HepG2 (cell line): ENCODE measurements at regions not wholly inside any gene's neighbourhood (a gene's known extent, or its start where the extent isn't known, plus 50 kb on each side); places are given as distances from the start of the nearest gene placed in this dataset.

Source experiments
- ATAC-seq: fragments of 200-7000 bp; cut with Tn5 transposase; 3 replicates; pipeline ENCODE4 v1.9.1; 2020; ENCODE audit warnings: mild to moderate bottlenecking, moderate library complexity
- BruUV-seq: library from RNA; stranded (reverse); fragments of 400-500 nt; replicated peaks from 2 replicates; lab custom pipeline; 2021; lab: Mats Ljungman, UMichigan
- CTCF ChIA-PET: fragments of 300-600 bp; formaldehyde crosslinking; extraction: SDS; loops from one replicate; lab custom pipeline; 2021; ENCODE audit warnings: low total read pairs, inconsistent platforms, low intra/inter-chr PET ratio; lab: Yijun Ruan, JAX
- POLR2A ChIA-PET: fragments of 350-600 bp; sonication (Branson Sonifier 250); formaldehyde crosslinking; loops from one replicate; lab custom pipeline; 2020; ENCODE audit warnings: antibody characterized with exemption, inconsistent platforms; lab: Yijun Ruan, JAX
- DNase-seq: peaks from one replicate; pipeline ENCODE4 v3.0.0-alpha.2; 2015; ENCODE audit warnings: low spot score
- FAIRE-seq: peaks from 3 replicates; lab custom pipeline; 2011; peaks lifted over from hg19 to GRCh38; lab: Jason Lieb, UNC
- H2AFZ ChIP-seq: one replicate; pipeline ENCODE4 v1.6.1; 2011; ENCODE audit warnings: low read length, inconsistent platforms
- H3K27ac ChIP-seq: fragments of 300-600 bp; 3 replicates; pipeline ENCODE4 v1.8.0; 2011; ENCODE audit warnings: mixed run types, mild to moderate bottlenecking, mixed read lengths, low read length, inconsistent platforms; ENCODE audit not compliant: insufficient read depth; ENCODE audit errors: extremely low read length
- H3K27me3 ChIP-seq, 2 experiments: fragments of 200-600 bp in 1 of 2; 2 replicates in 1 of 2; 3 replicates in 1 of 2; pipeline versions ENCODE4 v1.6.0 to v1.8.0; 2011; ENCODE audit warnings: low read length in 2 of 2, mild to moderate bottlenecking in 2 of 2, moderate library complexity in 2 of 2, inconsistent platforms in 1 of 2; ENCODE audit not compliant: insufficient read depth in 2 of 2, control insufficient read depth in 1 of 2
- H3K36me3 ChIP-seq, 2 experiments: fragments of 200-600 bp in 1 of 2; replicated peaks in 1 of 2; 2 replicates in 1 of 2; 3 replicates in 1 of 2; pipeline versions ENCODE4 v1.5.1 to v1.8.0; 2011; ENCODE audit warnings: low read length in 2 of 2, inconsistent platforms in 1 of 2; ENCODE audit not compliant: insufficient read depth in 2 of 2, control insufficient read depth in 1 of 2
- H3K4me1 ChIP-seq: 2 replicates; pipeline ENCODE4 v1.5.1; 2012; ENCODE audit warnings: low read length, inconsistent platforms; ENCODE audit not compliant: insufficient read depth
- H3K4me2 ChIP-seq: 2 replicates; pipeline ENCODE4 v1.6.0; 2011; ENCODE audit warnings: low read depth, low read length, inconsistent platforms
- H3K4me3 ChIP-seq, 3 experiments: fragments of 200-600 bp in 1 of 3; sonication (generic), shearing (Covaris generic) in 1 of 3; replicated peaks in 1 of 3; 2 replicates each; pipeline ENCODE4 v1.5.1; 2011 to 2016; ENCODE audit warnings: low read length in 3 of 3, inconsistent platforms in 2 of 3, low read depth in 2 of 3, mild to moderate bottlenecking in 2 of 3, control low read depth in 1 of 3, mixed read lengths in 1 of 3; ENCODE audit not compliant: insufficient read depth in 1 of 3
- H3K79me2 ChIP-seq: one replicate; pipeline ENCODE4 v1.6.1; 2011; ENCODE audit warnings: low read length, inconsistent platforms; ENCODE audit not compliant: insufficient read depth
- H3K9ac ChIP-seq: 2 replicates; pipeline ENCODE4 v1.6.0; 2011; ENCODE audit warnings: mild to moderate bottlenecking, low read depth, low read length, inconsistent platforms; ENCODE audit not compliant: insufficient read depth
- H3K9me3 ChIP-seq: 2 replicates; pipeline ENCODE4 v1.5.1; 2012; ENCODE audit warnings: mild to moderate bottlenecking, low read length
- H4K20me1 ChIP-seq: 2 replicates; pipeline ENCODE4 v1.6.0; 2011; ENCODE audit warnings: inconsistent platforms, mild to moderate bottlenecking, low read length, moderate library complexity; ENCODE audit not compliant: insufficient read depth
- BORCS8-MEF2B ChIP-seq: sonication (generic); formaldehyde crosslinking; IDR thresholded peaks from 2 replicates; pipeline ENCODE4 v1.8.0; 2022; ENCODE audit warnings: mild to moderate bottlenecking, missing genetic modification reagents
- CHCHD3 ChIP-seq: sonication (generic); formaldehyde crosslinking; IDR thresholded peaks from 2 replicates; pipeline ENCODE4 v1.8.0; 2022; ENCODE audit warnings: mild to moderate bottlenecking, missing genetic modification reagents, moderate library complexity
- FIP1L1 ChIP-seq: fragments of 200-400 bp; formaldehyde crosslinking; IDR thresholded peaks from 2 replicates; pipeline ENCODE4 v1.6.1; 2018; ENCODE audit warnings: low read depth, mild to moderate bottlenecking, low read length, moderate library complexity, borderline replicate concordance; ENCODE audit not compliant: insufficient read depth
- MAZ ChIP-seq, 2 experiments: sonication (generic) in 1 of 2; formaldehyde crosslinking in 1 of 2; IDR thresholded peaks; 2 replicates each; pipeline versions ENCODE4 v1.5.0 to v1.6.1; 2012 to 2020; ENCODE audit warnings: low read depth in 2 of 2, mild to moderate bottlenecking in 2 of 2, borderline replicate concordance in 1 of 2, improper control_type of control experiment in 1 of 2, low read length in 1 of 2, missing genetic modification reagents in 1 of 2, moderate library complexity in 1 of 2
- MLXIP ChIP-seq: sonication (generic); formaldehyde crosslinking; IDR thresholded peaks from 2 replicates; pipeline ENCODE4 v1.9.0; 2021; ENCODE audit warnings: missing genetic modification reagents, borderline replicate concordance
- MYNN ChIP-seq: sonication (generic); formaldehyde crosslinking; IDR thresholded peaks from 2 replicates; pipeline ENCODE4 v1.4.0; 2020; ENCODE audit warnings: mild to moderate bottlenecking, low read depth, missing genetic modification reagents
- RBM39 ChIP-seq: fragments of 200-400 bp; formaldehyde crosslinking; IDR thresholded peaks from one replicate; pipeline ENCODE4 v1.6.1; 2018; ENCODE audit warnings: antibody characterized with exemption, mild to moderate bottlenecking, low read depth, low read length; ENCODE audit not compliant: poor library complexity, severe bottlenecking
- RFX1 ChIP-seq: fragments of 450-650 bp; IDR thresholded peaks from 2 replicates; pipeline ENCODE4 v1.6.1; 2017
- SNRNP70 ChIP-seq: fragments of 200-400 bp; formaldehyde crosslinking; IDR thresholded peaks from 2 replicates; pipeline ENCODE4 v1.6.1; 2017; ENCODE audit warnings: mild to moderate bottlenecking, low read depth, low read length, moderate library complexity
- SYNCRIP ChIP-seq: fragments of 200-400 bp; formaldehyde crosslinking; IDR thresholded peaks from 2 replicates; pipeline ENCODE4 v1.6.1; 2018; ENCODE audit warnings: mild to moderate bottlenecking, low read depth, low read length; ENCODE audit not compliant: insufficient read depth
- THRA ChIP-seq: sonication (generic); formaldehyde crosslinking; IDR thresholded peaks from 2 replicates; pipeline ENCODE4 v1.4.0; 2020; ENCODE audit warnings: missing genetic modification reagents, borderline replicate concordance
- TOPORS ChIP-seq: sonication (generic); formaldehyde crosslinking; IDR thresholded peaks from 2 replicates; pipeline ENCODE4 v1.8.0; 2023; ENCODE audit warnings: mild to moderate bottlenecking, missing genetic modification reagents
- XRCC5 ChIP-seq: fragments of 200-400 bp; formaldehyde crosslinking; optimal IDR thresholded peaks from 2 replicates; pipeline ENCODE3; 2017; ENCODE audit warnings: mild to moderate bottlenecking, low read length
- ZBTB7A ChIP-seq: sonication (generic); formaldehyde crosslinking; IDR thresholded peaks from 2 replicates; pipeline ENCODE4 v1.8.0; 2022; ENCODE audit warnings: mild to moderate bottlenecking, missing genetic modification reagents
- ZNF468 ChIP-seq: sonication (generic); formaldehyde crosslinking; IDR thresholded peaks from 2 replicates; pipeline ENCODE4 v1.8.0; 2022; ENCODE audit warnings: mild to moderate bottlenecking, moderate library complexity, missing genetic modification reagents
- ZNF614 ChIP-seq: IDR thresholded peaks from 2 replicates; pipeline ENCODE4 v1.6.1; 2018; ENCODE audit warnings: missing biosample characterization, missing genetic modification reagents, inconsistent platforms, borderline replicate concordance
- ZNF639 ChIP-seq: conservative IDR thresholded peaks from 2 replicates; pipeline ENCODE4 v1.6.1; 2018; ENCODE audit warnings: missing genetic modification reagents
- ZNF780A ChIP-seq: sonication (generic); formaldehyde crosslinking; IDR thresholded peaks from 2 replicates; pipeline ENCODE4 v1.8.0; 2022; ENCODE audit warnings: mild to moderate bottlenecking, missing genetic modification reagents, moderate library complexity
- WGBS: methylation state at CpG from one replicate; pipeline ENCODE4 v1.1.6; 2017; ENCODE audit warnings: low lambda C conversion rate; 5-methylcytosine and 5-hydroxymethylcytosine counted together
- in situ Hi-C: cut with HindIII; loops from 2 replicates; pipeline ENCODE4 v1.10.0; 2017; ENCODE audit warnings: low pct_unique_long_range_greater_than_20kb; ENCODE audit not compliant: extremely low pct_ligation_motif_present
- intact Hi-C: fragments of 100-400 bp; cut with micrococcal nuclease; formaldehyde crosslinking; loops from one replicate; pipeline ENCODE4 v1.10.0; 2022; ENCODE audit not compliant: unreplicated experiment
- TF ChIP-seq, protein P1 (sequence below): sonication (generic); formaldehyde crosslinking; IDR thresholded peaks from 2 replicates; pipeline ENCODE4 v1.4.0; 2020; ENCODE audit warnings: missing genetic modification reagents

GRCh38 chr1:98364544-98364943 is 297.0 kb upstream of the SNX7 start:
- H3K36me3 ChIP-seq: no peaks in the 10 kb centered on the region
- no peak overlapping the region for H3K4me3 ChIP-seq
- H3K4me1 ChIP-seq: no peaks in the 10 kb centered on the region
- BruUV-seq: no TSS peak
- intact Hi-C loops: no loop called here
- H3K9me3 ChIP-seq: no peaks in the 10 kb centered on the region
- no peak overlapping the region for H3K27ac ChIP-seq
- H3K9ac ChIP-seq: no peak overlapping the region
- H3K27me3 ChIP-seq: no peaks in the 10 kb centered on the region
- POLR2A ChIA-PET: no interaction called here
- no peaks in the 10 kb centered on the region for H3K79me2 ChIP-seq
- no peak overlapping the region for H3K4me2 ChIP-seq
- WGBS: 38% methylated on average over 1 of the region's 1 CpG
- no peak for DNase-seq
- TF ChIP-seq THRA (CRISPR knock-in tag) (no peak), BORCS8-MEF2B (no peak), MYNN (no peak), MAZ (IDR thresholded peaks at IDR 0.05; ENCODE audit: borderline replicate concordance, low read depth, low read length) (no peak), MAZ (CRISPR knock-in tag; IDR thresholded peaks at IDR 0.05; ENCODE audit: low read depth) (no peak), FIP1L1 (no peak), RFX1 (no peak), ZNF614 (CRISPR knock-in tag) (no peak), RBM39 (no peak), XRCC5 (no peak), SNRNP70 (no peak), ZNF780A (CRISPR knock-in tag) (no peak), CHCHD3 (no peak), TOPORS (CRISPR knock-in tag) (no peak), ZNF639 (no peak), MLXIP (CRISPR knock-in tag) (no peak), ZBTB7A (no peak), SYNCRIP (no peak), ZNF468 (CRISPR knock-in tag) (no peak)
- TF ChIP-seq, protein P1, sequence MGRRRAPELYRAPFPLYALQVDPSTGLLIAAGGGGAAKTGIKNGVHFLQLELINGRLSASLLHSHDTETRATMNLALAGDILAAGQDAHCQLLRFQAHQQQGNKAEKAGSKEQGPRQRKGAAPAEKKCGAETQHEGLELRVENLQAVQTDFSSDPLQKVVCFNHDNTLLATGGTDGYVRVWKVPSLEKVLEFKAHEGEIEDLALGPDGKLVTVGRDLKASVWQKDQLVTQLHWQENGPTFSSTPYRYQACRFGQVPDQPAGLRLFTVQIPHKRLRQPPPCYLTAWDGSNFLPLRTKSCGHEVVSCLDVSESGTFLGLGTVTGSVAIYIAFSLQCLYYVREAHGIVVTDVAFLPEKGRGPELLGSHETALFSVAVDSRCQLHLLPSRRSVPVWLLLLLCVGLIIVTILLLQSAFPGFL (CRISPR knock-in tag): no peak
- TF ChIP-seq, all 625 proteins: peak for 0
- no peaks in the 10 kb centered on the region for H4K20me1 ChIP-seq
- CTCF ChIA-PET: no interaction called here
- ATAC-seq (no peak), FAIRE-seq (no peak)
- in situ Hi-C loops: no loop called here
- H2AFZ ChIP-seq: no peak overlapping the region
